ENCODE measurements at regions not wholly inside any gene's neighbourhood (a gene's known extent, or its start where the extent isn't known, plus 50 kb on each side); places are given as distances from the start of the nearest gene placed in this dataset.

DNA sequence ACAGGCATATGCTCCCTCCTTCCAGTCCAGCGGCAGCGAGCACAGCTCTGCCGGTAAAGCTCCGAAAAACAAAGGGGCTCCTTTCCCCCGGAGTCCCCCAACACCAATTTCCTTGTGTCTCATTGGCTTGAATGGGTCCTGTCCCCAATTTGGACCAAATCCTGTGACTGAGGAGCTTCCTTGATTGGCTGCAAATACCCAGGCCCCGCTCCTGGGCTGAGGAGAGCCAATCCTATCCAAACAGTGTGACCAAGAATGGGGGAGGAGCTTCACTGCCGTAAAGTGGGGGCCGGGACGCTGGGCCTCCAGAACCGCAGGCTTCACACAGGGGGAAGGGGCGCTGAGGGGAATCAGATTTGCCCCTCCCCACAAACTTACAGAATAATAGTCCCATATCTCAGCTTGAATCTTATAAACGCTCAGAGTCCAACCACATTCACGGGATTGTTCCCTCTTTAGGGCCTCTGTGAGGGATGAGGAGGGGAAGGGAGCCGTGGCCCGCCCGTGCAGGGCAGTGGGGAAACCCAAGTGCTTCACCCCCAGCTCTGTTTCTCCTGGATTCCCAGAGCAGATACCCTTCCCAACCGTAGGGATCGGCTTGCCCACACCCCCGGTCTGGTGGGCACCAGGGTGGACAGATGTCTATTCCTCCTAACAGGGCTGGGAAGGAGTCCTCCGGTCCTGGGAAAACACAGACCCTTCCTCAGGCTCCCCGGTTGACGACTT lies 141.0 kb upstream of the MLN start:
- WGBS, 2 donors: 76 to 78% methylated on average over 20 to 22 of the region's 22 CpGs
- Histone ChIP-seq H3K36me3 (no peaks in the 10 kb centered on the region), H3K27ac (no peak overlapping the region), H3K9me3 (no peaks in the 10 kb centered on the region), H3K4me3 (no peak overlapping the region), H3K4me1 (no peaks in the 10 kb centered on the region), H3K27me3 (no peaks in the 10 kb centered on the region)
- DNase-seq (peak in 1 of 2 donors; percentile 35), ATAC-seq (ENCODE audit: low FRiP score in 2 of 2) (no peak)
- TF ChIP-seq POLR2AphosphoS5 (IDR thresholded peaks at IDR 0.05): no peak
- TF ChIP-seq, protein P1, sequence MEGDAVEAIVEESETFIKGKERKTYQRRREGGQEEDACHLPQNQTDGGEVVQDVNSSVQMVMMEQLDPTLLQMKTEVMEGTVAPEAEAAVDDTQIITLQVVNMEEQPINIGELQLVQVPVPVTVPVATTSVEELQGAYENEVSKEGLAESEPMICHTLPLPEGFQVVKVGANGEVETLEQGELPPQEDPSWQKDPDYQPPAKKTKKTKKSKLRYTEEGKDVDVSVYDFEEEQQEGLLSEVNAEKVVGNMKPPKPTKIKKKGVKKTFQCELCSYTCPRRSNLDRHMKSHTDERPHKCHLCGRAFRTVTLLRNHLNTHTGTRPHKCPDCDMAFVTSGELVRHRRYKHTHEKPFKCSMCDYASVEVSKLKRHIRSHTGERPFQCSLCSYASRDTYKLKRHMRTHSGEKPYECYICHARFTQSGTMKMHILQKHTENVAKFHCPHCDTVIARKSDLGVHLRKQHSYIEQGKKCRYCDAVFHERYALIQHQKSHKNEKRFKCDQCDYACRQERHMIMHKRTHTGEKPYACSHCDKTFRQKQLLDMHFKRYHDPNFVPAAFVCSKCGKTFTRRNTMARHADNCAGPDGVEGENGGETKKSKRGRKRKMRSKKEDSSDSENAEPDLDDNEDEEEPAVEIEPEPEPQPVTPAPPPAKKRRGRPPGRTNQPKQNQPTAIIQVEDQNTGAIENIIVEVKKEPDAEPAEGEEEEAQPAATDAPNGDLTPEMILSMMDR (IDR thresholded peaks at IDR 0.05): no peak
- no peak for TF ChIP-seq EP300 (IDR thresholded peaks at IDR 0.05)
- TF ChIP-seq POLR2A (IDR thresholded peaks at IDR 0.05): no peak

DNA sequence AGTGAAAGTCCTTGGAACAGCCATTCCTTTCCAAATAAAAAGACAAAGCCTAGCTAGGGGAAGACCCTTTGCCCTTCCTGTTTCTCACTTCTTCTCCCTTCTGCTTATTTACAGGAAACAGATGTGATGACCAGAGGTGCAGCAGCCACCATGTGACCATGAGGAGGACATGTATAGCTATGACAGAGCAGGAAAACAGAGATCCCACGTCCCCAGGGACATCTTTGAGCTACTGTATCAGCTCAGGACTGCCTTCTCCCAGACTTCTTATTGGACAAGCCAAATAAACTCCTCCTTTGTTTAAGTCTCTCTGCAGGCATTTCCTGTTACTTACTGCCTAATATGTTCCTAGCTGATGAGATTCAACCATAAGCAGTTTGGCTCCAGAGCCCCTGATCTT lies 133.1 kb upstream of the MLN start:
- ATAC-seq (ENCODE audit: low FRiP score in 2 of 2) (no peak), DNase-seq (no peak)
- Histone ChIP-seq H3K27ac (no peak overlapping the region), H3K4me3 (no peak overlapping the region), H3K4me1 (no peaks in the 10 kb centered on the region), H3K36me3 (no peaks in the 10 kb centered on the region), H3K9me3 (no peaks in the 10 kb centered on the region), H3K27me3 (no peaks in the 10 kb centered on the region)
- no peak for TF ChIP-seq POLR2AphosphoS5 (IDR thresholded peaks at IDR 0.05)
- no peak for TF ChIP-seq POLR2A (IDR thresholded peaks at IDR 0.05)
- TF ChIP-seq, protein P1 (IDR thresholded peaks at IDR 0.05): no peak
- TF ChIP-seq EP300 (IDR thresholded peaks at IDR 0.05): no peak
- 8 to 39% methylated on average over 1 of the region's 1 CpG for WGBS, 2 donors

DNA sequence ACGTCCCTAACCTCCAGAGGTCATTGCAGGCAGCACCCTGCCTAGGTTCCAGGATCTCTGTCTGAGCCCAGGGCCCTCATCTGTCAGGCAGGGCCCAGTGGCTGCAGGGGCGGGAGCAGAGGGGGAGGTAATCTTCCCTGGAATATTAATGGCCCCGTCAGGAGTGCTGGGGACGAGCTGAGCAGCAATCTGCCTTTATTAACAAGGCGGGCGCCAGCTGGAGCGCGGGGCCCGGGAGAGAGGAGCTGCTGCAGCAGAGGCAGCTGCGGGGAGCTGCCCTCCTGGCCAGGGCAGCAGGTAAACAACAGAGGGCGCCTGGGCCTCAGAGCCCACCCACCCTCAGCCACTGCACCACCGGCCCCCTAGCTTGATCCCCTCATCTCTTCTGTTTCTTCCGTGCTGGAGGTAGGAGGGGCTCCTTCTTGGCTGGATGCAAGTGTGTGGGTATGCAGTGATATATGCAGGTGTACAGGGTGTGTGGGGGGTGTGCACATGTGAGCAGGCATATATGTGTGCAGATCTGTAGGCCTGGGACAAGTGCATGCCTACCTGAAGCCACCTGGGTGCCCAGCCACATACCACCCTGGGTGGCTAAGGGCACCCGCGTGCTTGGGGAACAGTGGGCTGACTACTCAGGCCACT lies 131.8 kb upstream of the MLN start:
- no peak overlapping the region for H3K27ac ChIP-seq
- H3K4me1 ChIP-seq: no peaks in the 10 kb centered on the region
- no peak for ATAC-seq (ENCODE audit: low FRiP score in 2 of 2)
- DNase-seq: no peak
- no peaks in the 10 kb centered on the region for H3K36me3 ChIP-seq
- H3K9me3 ChIP-seq: no peaks in the 10 kb centered on the region
- no peak overlapping the region for H3K4me3 ChIP-seq
- 63 to 68% methylated on average over 5 to 15 of the region's 15 CpGs for WGBS, 2 donors
- TF ChIP-seq POLR2AphosphoS5 (IDR thresholded peaks at IDR 0.05): no peak
- H3K27me3 ChIP-seq: no peaks in the 10 kb centered on the region

DNA sequence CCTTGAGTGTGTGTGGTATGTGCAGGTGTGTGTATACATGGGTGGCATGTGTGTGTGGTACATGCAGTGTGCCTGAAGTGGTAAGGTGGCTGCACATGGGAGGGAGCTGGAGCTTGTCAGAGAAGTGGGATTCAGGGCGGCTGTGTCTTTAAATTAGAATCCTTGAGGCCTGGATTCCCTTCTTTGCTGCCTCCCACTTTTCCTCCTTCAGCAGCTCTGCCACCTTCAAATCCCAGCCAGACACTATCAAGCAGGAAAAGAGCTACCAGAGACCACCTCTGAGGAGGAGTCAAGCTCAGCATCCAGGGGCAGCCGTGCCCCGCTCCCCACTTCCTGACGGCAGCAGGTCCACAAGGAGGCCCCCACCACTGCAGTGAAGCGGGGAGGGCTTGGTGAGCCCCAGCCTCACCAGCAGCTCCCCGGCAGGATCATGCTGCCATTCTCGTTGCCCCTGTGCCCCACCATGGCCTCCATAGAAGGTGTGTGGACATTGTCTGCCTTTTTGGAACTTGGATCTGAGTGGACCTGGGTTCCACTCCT lies 131.0 kb upstream of the MLN start:
- Histone ChIP-seq H3K27me3 (no peaks in the 10 kb centered on the region), H3K27ac (no peak overlapping the region), H3K9me3 (no peaks in the 10 kb centered on the region), H3K4me3 (no peak overlapping the region), H3K4me1 (no peaks in the 10 kb centered on the region), H3K36me3 (no peaks in the 10 kb centered on the region)
- DNase-seq: peak in 1 of 2 donors; percentile 55
- ATAC-seq (ENCODE audit: low FRiP score in 2 of 2): no peak
- TF ChIP-seq EP300 (IDR thresholded peaks at IDR 0.05) (no peak), POLR2AphosphoS5 (IDR thresholded peaks at IDR 0.05) (no peak), POLR2A (IDR thresholded peaks at IDR 0.05) (no peak)
- TF ChIP-seq, protein P1 (IDR thresholded peaks at IDR 0.05): no peak
- 83 to 85% methylated on average over 1 to 7 of the region's 7 CpGs for WGBS, 2 donors

DNA sequence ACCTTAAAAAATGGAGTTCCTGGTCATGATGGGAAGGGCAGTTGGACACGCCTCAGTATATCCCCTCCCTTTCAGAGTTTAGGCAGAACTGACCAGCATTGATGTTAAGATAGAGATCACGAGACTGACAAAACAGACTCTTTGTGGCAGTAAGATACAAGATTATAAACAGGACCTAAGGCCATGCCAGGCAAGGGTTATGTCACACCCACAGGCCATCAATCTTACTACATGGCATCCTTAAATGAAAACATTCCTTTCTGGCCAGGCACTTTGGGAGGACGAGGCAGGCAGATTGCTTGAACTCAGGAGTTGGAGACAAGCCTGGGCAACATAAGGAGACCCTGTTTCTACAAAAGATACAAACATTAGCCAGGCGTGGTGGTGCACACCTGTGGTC lies 129.3 kb upstream of the MLN start:
- ATAC-seq (ENCODE audit: low FRiP score in 2 of 2) (no peak), DNase-seq (no peak)
- H3K27me3 ChIP-seq: no peaks in the 10 kb centered on the region
- no peaks in the 10 kb centered on the region for H3K4me1 ChIP-seq
- 53 to 59% methylated on average over 4 of the region's 4 CpGs for WGBS, 2 donors
- H3K4me3 ChIP-seq: no peak overlapping the region
- H3K27ac ChIP-seq: no peak overlapping the region
- no peaks in the 10 kb centered on the region for H3K36me3 ChIP-seq
- no peak for TF ChIP-seq POLR2A (IDR thresholded peaks at IDR 0.05)
- TF ChIP-seq EP300 (IDR thresholded peaks at IDR 0.05): no peak
- TF ChIP-seq, protein P1 (IDR thresholded peaks at IDR 0.05): no peak
- no peak for TF ChIP-seq POLR2AphosphoS5 (IDR thresholded peaks at IDR 0.05)
- H3K9me3 ChIP-seq: no peaks in the 10 kb centered on the region

Data from upper lobe of left lung (tissue), 6 donors.